Progenitor cell of endocrine pancreas (in vitro differentiated cells): ENCODE measurements at regions not wholly inside any gene's neighbourhood (a gene's known extent, or its start where the extent isn't known, plus 50 kb on each side); places are given as distances from the start of the nearest gene placed in this dataset.
"Not testable (repeated sequence)": the region's sequence is repeated elsewhere in the genome, so short reads cannot be mapped to it uniquely, and the experiment has no call there.

Source experiments
- DNase-seq: peaks from one replicate; pipeline ENCODE4 v3.0.0; 2021; ENCODE audit warnings: low spot score; ENCODE audit not compliant: unreplicated experiment
- H3K27ac Mint-ChIP-seq: 2 replicates; pipeline ENCODE4 v1.8.0; 2021; ENCODE audit warnings: mild to moderate bottlenecking, moderate library complexity, mixed read lengths
- H3K27me3 Mint-ChIP-seq: 2 replicates; pipeline ENCODE4 v1.8.0; 2021; ENCODE audit warnings: mixed read lengths
- H3K36me3 Mint-ChIP-seq: 2 replicates; pipeline ENCODE4 v1.8.0; 2022; ENCODE audit warnings: mixed read lengths; ENCODE audit not compliant: insufficient read depth
- H3K4me1 Mint-ChIP-seq: 2 replicates; pipeline ENCODE4 v1.8.0; 2021; ENCODE audit warnings: low read depth, mixed read lengths
- H3K4me3 Mint-ChIP-seq: 2 replicates; pipeline ENCODE4 v1.8.0; 2021; ENCODE audit warnings: low read depth, mild to moderate bottlenecking, moderate library complexity, mixed read lengths
- H3K9me3 Mint-ChIP-seq: 2 replicates; pipeline ENCODE4 v1.8.0; 2021; ENCODE audit warnings: low read depth, mixed read lengths
- TF ChIP-seq, protein P1 (sequence below): fragments of 200-600 bp; sonication (generic); IDR thresholded peaks from one replicate; pipeline ENCODE4 v1.5.0; 2021; ENCODE audit warnings: antibody characterized with exemption, mild to moderate bottlenecking; ENCODE audit not compliant: unreplicated experiment

DNA sequence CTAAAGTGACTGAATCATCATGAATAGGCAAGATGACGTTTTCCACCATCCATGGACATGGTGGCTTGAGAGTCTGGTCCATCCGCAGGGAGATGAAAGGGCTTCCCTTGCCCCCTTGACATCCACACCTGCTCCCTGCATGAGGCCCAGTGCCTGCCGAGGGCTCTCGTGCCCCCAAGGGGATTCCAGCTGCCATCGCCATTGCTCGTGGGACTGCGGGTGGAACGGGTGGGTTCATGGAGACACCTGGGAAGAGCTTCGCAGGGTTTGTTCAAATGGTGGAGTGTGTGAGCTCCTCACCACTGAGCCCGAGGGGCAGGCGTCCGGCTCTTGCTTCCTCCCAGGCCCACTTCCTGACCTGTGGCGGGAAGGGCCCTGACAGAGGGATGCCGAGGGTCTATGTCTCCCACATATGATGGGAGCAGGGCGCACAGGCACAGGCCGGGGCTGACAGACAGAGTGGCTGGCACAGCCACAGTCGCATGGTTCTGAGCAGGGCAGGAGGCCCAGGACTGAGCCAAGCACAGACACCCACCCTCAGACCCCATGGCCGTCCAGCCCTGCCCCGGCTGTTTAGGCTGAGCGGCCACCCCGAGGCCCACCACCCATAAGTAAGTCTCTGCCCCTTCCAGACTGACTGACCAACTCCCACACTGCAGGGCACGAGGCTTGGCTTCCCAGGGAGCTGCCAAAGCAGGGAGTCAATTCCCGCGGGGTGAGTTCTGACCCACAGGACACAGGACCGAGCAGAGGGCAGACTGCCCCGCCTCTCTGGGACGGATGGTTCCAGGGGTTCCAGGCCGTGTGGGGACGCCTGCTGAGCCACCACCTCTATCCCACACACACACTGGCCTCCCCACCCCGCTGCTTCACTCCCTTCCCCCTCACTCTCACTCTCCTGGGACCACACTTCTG, 70.0 kb upstream of the PPP1R26 start:
- Mint-ChIP-seq H3K27me3 (peaks cover 25% of the 10 kb centered on the region), H3K36me3 (no peaks in the 10 kb centered on the region), H3K4me1 (no peaks in the 10 kb centered on the region), H3K4me3 (no peak overlapping the region), H3K9me3 (no peaks in the 10 kb centered on the region), H3K27ac (no peak overlapping the region)
- DNase-seq, result no peak
- TF ChIP-seq, protein P1, sequence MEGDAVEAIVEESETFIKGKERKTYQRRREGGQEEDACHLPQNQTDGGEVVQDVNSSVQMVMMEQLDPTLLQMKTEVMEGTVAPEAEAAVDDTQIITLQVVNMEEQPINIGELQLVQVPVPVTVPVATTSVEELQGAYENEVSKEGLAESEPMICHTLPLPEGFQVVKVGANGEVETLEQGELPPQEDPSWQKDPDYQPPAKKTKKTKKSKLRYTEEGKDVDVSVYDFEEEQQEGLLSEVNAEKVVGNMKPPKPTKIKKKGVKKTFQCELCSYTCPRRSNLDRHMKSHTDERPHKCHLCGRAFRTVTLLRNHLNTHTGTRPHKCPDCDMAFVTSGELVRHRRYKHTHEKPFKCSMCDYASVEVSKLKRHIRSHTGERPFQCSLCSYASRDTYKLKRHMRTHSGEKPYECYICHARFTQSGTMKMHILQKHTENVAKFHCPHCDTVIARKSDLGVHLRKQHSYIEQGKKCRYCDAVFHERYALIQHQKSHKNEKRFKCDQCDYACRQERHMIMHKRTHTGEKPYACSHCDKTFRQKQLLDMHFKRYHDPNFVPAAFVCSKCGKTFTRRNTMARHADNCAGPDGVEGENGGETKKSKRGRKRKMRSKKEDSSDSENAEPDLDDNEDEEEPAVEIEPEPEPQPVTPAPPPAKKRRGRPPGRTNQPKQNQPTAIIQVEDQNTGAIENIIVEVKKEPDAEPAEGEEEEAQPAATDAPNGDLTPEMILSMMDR, result no peak

DNA sequence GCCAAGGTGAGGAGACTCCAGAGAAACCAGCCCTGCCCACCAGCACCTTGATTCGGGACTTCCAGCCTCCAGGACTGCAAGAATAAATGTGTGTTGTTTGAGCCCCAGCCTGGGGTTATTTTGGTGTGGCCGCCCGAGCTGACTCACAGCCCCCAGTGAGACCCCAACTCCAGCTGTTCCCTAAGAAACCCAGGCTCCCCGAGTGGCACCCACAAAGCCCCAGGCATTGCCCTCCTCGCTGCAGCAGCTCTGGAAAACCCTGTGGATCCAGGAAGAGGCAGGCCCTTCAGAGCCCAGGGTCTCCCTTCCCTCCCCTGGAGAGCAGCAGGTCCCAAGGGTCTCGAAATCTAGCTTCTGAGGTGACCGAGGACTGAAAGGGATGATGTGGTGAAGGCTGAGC, 69.2 kb upstream of the PPP1R26 start:
- DNase-seq, result no peak
- no peaks in the 10 kb centered on the region for H3K4me1 Mint-ChIP-seq
- H3K27me3 Mint-ChIP-seq, result peaks cover 25% of the 10 kb centered on the region
- H3K4me3 Mint-ChIP-seq, result no peak overlapping the region
- H3K27ac Mint-ChIP-seq, result no peak overlapping the region
- no peaks in the 10 kb centered on the region for H3K36me3 Mint-ChIP-seq
- H3K9me3 Mint-ChIP-seq, result no peaks in the 10 kb centered on the region
- TF ChIP-seq, protein P1, result no peak

DNA sequence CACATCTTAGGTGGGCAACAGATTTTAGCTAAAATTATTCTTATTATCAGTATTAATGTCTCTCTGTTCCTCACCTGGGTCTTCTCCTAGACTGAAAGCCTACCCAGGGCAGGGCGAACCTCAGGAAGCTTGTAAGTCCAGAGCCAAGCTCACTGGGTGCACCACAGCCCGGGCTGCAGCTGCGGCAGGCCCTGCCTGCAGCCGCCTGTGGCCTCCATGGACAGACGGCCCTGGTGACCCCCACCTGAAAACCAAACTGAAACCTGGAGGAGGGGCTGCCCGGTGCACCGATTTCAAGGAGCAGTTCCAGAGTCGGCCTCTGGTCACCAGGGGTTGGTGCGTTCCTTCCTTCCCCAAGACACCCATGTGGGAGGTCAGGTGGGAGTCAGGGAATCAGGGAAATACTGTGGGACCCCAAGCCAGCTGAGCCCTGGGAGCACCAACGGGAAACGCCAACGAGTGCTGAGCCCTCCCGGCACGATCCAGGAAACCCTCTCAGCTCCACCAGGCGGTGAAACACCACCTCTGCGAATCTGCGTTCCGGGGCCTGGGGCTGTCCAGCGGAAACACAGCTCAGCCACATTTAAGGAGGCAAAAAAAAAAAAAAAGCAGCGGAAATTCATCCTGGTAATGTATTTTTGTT, 68.6 kb upstream of the PPP1R26 start:
- no peak for DNase-seq
- H3K4me1 Mint-ChIP-seq, result no peaks in the 10 kb centered on the region
- peaks cover 27% of the 10 kb centered on the region for H3K27me3 Mint-ChIP-seq
- H3K9me3 Mint-ChIP-seq, result no peaks in the 10 kb centered on the region
- TF ChIP-seq, protein P1, result no peak
- no peaks in the 10 kb centered on the region for H3K36me3 Mint-ChIP-seq
- H3K4me3 Mint-ChIP-seq, result no peak overlapping the region
- H3K27ac Mint-ChIP-seq, result no peak overlapping the region

DNA sequence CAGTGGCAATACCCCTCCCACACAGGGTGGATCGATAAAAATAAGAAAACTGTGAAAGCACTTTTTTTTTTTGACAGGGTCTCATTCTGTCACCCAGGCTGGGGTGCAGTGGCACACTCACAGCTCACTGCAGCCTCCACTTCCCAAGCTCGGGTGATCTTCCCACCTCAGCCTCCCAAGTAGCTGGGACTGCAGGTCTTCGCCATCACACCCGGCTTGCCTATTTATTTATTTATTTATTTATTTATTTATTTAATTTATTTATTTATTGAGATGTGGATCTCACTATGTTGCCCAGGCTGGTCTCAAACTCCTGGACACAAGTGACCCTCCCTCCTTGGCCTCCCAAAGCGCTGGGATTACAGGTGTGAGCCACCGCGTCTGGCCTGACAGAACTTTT, 68.0 kb upstream of the PPP1R26 start:
- H3K4me3 Mint-ChIP-seq, DNase-seq, H3K9me3 Mint-ChIP-seq, H3K4me1 Mint-ChIP-seq, H3K27ac Mint-ChIP-seq, H3K36me3 Mint-ChIP-seq: not testable (repeated sequence)
- peaks cover 31% of the 10 kb centered on the region for H3K27me3 Mint-ChIP-seq

DNA sequence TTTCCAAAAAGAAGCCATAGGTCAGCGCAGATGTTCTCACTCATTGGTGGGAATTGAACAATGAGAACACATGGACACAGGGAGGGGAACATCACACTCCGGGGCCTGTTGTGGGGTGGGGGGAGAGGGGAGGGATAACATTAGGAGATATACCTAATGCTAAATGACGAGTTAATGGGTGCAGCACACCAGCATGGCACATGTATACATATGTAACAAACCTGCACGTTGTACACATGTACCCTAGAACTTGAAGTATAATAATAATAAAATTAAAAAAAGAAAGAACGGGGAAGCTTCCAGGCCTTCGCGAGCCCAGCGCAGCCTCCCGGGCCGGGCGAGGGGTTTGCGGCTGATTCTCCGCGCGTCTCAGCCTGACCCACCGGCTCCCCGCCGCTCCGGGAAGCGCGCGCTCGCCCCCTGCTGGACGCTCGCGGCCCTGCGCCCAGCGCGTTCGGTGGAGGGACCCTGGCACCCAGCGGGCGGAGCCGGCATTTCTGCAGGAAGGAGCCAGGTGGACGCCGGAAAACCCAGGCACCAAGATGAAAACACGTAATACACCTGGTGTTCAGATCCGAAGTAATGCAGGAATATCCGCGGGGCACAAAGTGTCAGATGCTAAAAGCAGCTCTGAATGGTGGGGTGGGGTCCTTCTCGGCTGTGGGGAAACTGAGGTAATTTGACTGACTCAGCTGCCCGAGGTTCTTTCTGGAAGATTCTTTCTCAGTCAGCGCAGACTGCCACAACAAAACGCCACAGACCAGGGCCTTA, 67.1 kb upstream of the PPP1R26 start:
- H3K4me1 Mint-ChIP-seq, H3K27ac Mint-ChIP-seq, H3K4me3 Mint-ChIP-seq, H3K9me3 Mint-ChIP-seq, H3K36me3 Mint-ChIP-seq: not testable (repeated sequence)
- TF ChIP-seq, protein P1, result peak; percentile 100
- DNase-seq, result peak; percentile 91
- peaks cover 27% of the 10 kb centered on the region for H3K27me3 Mint-ChIP-seq
